ENCODE measurements at regions not wholly inside any gene's neighbourhood (a gene's known extent, or its start where the extent isn't known, plus 50 kb on each side); places are given as distances from the start of the nearest gene placed in this dataset.

DNA sequence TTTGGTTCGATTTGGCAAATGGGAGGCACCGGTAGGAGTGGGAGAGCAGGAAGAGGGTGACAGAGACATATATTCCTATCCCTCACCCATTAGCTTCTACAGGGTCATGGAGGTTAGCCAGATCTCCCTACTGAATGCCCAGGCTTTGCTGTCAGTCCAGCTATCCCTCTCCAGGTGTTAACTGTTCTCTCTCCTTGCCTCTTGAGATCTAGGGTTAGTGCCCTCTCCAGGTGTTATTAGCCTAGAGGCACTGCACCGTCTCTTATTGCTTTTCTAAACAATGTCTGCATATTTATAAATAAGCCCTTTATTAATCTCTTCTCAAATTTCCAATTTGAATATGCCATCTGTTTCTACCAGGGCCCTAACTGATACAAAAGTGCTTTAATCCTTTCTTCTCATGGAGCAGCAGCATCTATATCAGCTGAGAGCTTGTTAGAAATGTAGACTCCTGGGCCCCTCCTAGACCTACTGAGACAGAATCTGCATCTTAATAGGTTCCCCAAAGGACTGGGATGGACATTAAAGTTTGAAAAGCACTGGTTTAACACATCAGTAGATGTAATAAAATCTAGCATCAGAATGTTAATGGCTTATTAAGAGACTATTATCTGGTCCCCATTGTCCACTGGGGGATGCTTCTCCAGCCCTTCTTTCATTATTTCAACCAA, 322.5 kb upstream of the SLC24A2 start:
- DNase-seq: no peak

- no peak for DNase-seq
Observed at GRCh38 chr9:20095430-20096092, 306.7 kb upstream of the SLC24A2 start.

DNA sequence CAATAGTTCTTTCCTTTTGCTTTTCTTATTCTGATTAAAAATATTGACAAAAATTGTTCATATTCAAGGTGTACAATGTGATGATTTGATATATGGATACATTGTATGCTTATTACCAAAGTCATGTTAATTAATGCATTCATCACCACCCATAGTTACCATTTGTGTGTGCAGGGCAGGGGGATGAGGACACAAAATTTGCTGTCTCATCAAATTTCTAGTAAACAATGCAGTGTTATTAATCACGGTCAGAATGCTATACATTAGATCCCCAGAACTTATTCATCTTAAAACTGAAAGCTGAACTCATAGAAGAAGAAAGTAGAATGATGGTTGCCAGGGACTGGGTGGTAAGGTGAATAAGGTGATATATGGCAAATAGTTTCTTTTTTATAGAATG, 303.7 kb upstream of the SLC24A2 start:
- DNase-seq: no peak

- no peak for DNase-seq
Observed at GRCh38 chr9:20087481-20087880, 298.6 kb upstream of the SLC24A2 start.

- DNase-seq: no peak
Observed at GRCh38 chr9:20085842-20086241, 297.0 kb upstream of the SLC24A2 start.

GRCh38 chr9:20084125-20084524, 295.3 kb upstream of the SLC24A2 start:
- no peak for DNase-seq

GRCh38 chr9:20083390-20083789, 294.6 kb upstream of the SLC24A2 start:
- no peak for DNase-seq

- DNase-seq: no peak
Observed at GRCh38 chr9:20082831-20083230, 294.0 kb upstream of the SLC24A2 start.

DNA sequence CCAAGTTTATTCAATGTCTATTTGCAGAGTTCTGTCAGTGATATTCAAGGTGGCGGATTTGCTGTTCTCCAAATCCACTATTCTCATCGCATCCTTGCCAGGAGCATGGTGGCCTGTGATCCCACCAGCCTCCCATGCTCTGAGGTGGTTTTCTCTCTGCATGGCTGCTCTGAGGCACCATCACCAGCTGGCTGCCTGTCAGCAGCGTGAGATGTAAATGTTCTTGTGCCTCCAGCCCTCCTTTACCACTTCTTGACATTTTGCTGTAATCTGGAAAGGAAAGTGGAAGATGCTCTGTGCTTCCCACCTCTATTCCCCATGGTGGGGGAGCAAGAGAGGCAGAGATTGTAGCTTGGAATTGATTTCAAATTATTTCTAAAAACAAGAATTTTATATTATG, 293.6 kb upstream of the SLC24A2 start:
- DNase-seq: no peak

GRCh38 chr9:20078246-20078645, 289.4 kb upstream of the SLC24A2 start:
- no peak for DNase-seq

GRCh38 chr9:20074291-20074690, 285.5 kb upstream of the SLC24A2 start:
- DNase-seq: no peak

GRCh38 chr9:20070336-20070735, 281.5 kb upstream of the SLC24A2 start:
- DNase-seq: no peak

- peak; percentile 42 to 57 for DNase-seq
Observed at GRCh38 chr9:20065796-20066700, 277.2 kb upstream of the SLC24A2 start.

GRCh38 chr9:20065046-20065445, 276.2 kb upstream of the SLC24A2 start:
- DNase-seq: no peak

- no peak for DNase-seq
Observed at GRCh38 chr9:20054734-20055133, 265.9 kb upstream of the SLC24A2 start.

DNA sequence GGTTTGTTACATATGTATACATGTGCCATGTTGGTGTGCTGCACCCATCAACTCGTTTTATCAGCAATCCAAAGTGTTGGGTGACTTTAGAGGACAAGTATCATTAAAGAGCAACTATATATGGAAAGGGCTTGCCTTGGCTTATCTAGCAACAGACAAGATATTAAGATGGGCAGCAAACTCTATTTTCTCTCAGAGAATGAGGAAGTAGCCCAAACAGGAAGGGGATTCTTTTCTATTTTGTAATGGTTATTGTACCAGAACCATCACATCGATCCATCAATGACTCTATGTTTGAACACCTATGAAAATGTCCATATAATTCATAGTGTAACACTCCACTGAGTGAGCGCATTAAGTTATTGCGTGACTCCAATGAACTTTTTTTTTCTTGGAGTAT, 260.1 kb upstream of the SLC24A2 start:
- DNase-seq: no peak

- no peak for DNase-seq
Observed at GRCh38 chr9:20048437-20048836, 259.6 kb upstream of the SLC24A2 start.

GRCh38 chr9:20044686-20045085, 255.8 kb upstream of the SLC24A2 start:
- no peak for DNase-seq

DNA sequence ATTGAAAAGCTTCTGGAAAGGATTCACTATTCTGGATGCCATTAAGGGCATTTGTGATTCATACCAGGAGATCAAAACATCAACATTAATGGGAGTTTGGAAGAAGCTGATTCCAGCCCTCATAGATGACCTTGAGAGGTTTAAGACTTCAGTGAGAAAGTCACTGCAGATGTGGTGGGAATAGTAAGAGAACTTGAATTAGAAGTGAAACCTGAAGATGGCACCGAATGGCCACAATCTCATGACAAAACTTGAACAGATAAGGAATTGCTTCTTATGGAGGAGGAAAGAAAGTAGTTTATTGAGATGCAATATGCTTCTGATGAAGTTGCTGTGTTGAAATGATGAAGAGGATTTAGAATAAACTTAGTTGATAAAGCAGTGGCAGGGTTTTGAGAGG, 254.6 kb upstream of the SLC24A2 start:
- DNase-seq: no peak

- no peak for DNase-seq
Observed at GRCh38 chr9:20043035-20043434, 254.2 kb upstream of the SLC24A2 start.

DNA sequence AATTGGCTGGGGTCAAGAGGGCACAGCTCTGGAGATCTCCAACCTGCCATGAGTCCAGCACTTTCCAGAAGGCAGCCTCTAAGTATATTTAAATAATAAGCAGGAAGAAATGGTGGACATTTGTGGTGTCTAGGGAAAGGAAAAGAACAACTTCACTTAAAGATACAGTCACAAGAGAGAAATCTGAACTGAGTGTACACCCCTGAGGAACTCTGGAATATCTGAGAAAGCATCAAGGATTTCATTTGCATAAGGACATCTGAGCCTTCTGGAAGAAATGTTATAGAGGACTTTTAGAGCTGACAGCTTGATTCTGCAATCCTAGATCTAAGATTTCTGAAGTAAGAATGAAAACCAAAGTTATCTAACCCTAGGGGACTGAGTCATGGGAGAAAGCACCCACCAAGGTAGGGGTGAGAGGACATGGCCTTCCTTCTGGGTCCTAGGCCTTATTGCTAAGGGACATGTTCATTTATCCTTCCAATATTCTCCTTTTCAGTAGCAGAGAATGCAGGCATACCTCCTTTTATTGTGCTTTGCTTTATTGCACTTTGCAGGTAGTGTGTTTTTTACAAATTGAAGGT, 253.4 kb upstream of the SLC24A2 start:
- DNase-seq: no peak

- peak; percentile 69 to 83 for DNase-seq
Observed at GRCh38 chr9:20041697-20042081, 252.9 kb upstream of the SLC24A2 start.

GRCh38 chr9:20040991-20041696, 252.3 kb upstream of the SLC24A2 start:
- peak; percentile 43 to 70 for DNase-seq
